ENCODE measurements at regions not wholly inside any gene's neighbourhood (a gene's known extent, or its start where the extent isn't known, plus 50 kb on each side); places are given as distances from the start of the nearest gene placed in this dataset.

- TF ChIP-seq CHD7 (IDR thresholded peaks at IDR 0.05; ENCODE audit: insufficient replicate concordance, low read length) (no peak), ATF3 (IDR thresholded peaks at IDR 0.05; ENCODE audit: insufficient read depth, low read depth, low read length) (no peak), RXRA (IDR thresholded peaks at IDR 0.05; ENCODE audit: insufficient read depth, low read depth, low read length) (no peak)
These were observed 1590.8 kb downstream of the GRIK2 start (continued) for GRCh38 chr6:102984357-102984756.

Measured in H1 (cell line).